ENCODE measurements at regions not wholly inside any gene's neighbourhood (a gene's known extent, or its start where the extent isn't known, plus 50 kb on each side); places are given as distances from the start of the nearest gene placed in this dataset.

- peak overlapping the region; percentile 32 for H3K27ac Mint-ChIP-seq
- H3K4me3 Mint-ChIP-seq = peak overlapping the region; percentile 4
- DNase-seq = peak; percentile 50
- peaks cover 1% of the 10 kb centered on the region for H3K36me3 Mint-ChIP-seq
- peaks cover 21% of the 10 kb centered on the region for H3K27me3 Mint-ChIP-seq
- POLR2A ChIA-PET = no interaction called here
- peak; percentile 85 for ATAC-seq (ENCODE audit: low read depth)
- peaks cover 4% of the 10 kb centered on the region for H3K9me3 Mint-ChIP-seq
- peaks cover 38% of the 10 kb centered on the region for H3K4me1 Mint-ChIP-seq
These were observed 114.5 kb upstream of the INHBA start for GRCh38 chr7:41817386-41817785.

GRCh38 chr7:41816111-41816510, 113.2 kb upstream of the INHBA start:
- Mint-ChIP-seq H3K9me3 (peaks cover 3% of the 10 kb centered on the region), H3K27ac (peak overlapping the region; percentile 26), H3K4me3 (peak overlapping the region; percentile 36), H3K27me3 (peaks cover 20% of the 10 kb centered on the region), H3K36me3 (peaks cover 1% of the 10 kb centered on the region), H3K4me1 (peaks cover 38% of the 10 kb centered on the region)
- DNase-seq (peak; percentile 53), ATAC-seq (ENCODE audit: low read depth) (peak; percentile 68)
- POLR2A ChIA-PET = interaction anchor here (1.0 kb wide), 1 partner anchor 66 kb away, joined by 4 read pairs; no protein-coding TSS in a partner anchor

- DNase-seq (no peak), ATAC-seq (ENCODE audit: low read depth) (no peak)
- H3K27me3 Mint-ChIP-seq = peaks cover 20% of the 10 kb centered on the region
- peaks cover 1% of the 10 kb centered on the region for H3K36me3 Mint-ChIP-seq
- H3K27ac Mint-ChIP-seq = peak overlapping the region; percentile 76
- peak overlapping the region; percentile 31 for H3K4me3 Mint-ChIP-seq
- H3K9me3 Mint-ChIP-seq = peaks cover 3% of the 10 kb centered on the region
- POLR2A ChIA-PET = interaction anchor here (1.3 kb wide), 1 partner anchor 67 kb away, joined by 4 read pairs; no protein-coding TSS in a partner anchor
- peaks cover 38% of the 10 kb centered on the region for H3K4me1 Mint-ChIP-seq
These were observed 112.0 kb upstream of the INHBA start for GRCh38 chr7:41814888-41815287.

- DNase-seq (no peak), ATAC-seq (ENCODE audit: low read depth) (no peak)
- Mint-ChIP-seq H3K9me3 (no peaks in the 10 kb centered on the region), H3K36me3 (no peaks in the 10 kb centered on the region), H3K27me3 (peaks cover 15% of the 10 kb centered on the region), H3K4me3 (no peak overlapping the region), H3K27ac (no peak overlapping the region), H3K4me1 (peaks cover 37% of the 10 kb centered on the region)
- POLR2A ChIA-PET = no interaction called here
These were observed 110.4 kb upstream of the INHBA start for GRCh38 chr7:41813286-41813685.

GRCh38 chr7:41811941-41812340, 109.1 kb upstream of the INHBA start:
- no peak overlapping the region for H3K27ac Mint-ChIP-seq
- no peaks in the 10 kb centered on the region for H3K36me3 Mint-ChIP-seq
- ATAC-seq (ENCODE audit: low read depth) (no peak), DNase-seq (no peak)
- POLR2A ChIA-PET = no interaction called here
- H3K4me1 Mint-ChIP-seq = peaks cover 31% of the 10 kb centered on the region
- peaks cover 15% of the 10 kb centered on the region for H3K27me3 Mint-ChIP-seq
- no peaks in the 10 kb centered on the region for H3K9me3 Mint-ChIP-seq
- H3K4me3 Mint-ChIP-seq = no peak overlapping the region

- DNase-seq (no peak), ATAC-seq (ENCODE audit: low read depth) (no peak)
- POLR2A ChIA-PET = no interaction called here
- H3K4me3 Mint-ChIP-seq = no peak overlapping the region
- peaks cover 14% of the 10 kb centered on the region for H3K4me1 Mint-ChIP-seq
- no peaks in the 10 kb centered on the region for H3K36me3 Mint-ChIP-seq
- H3K27ac Mint-ChIP-seq = no peak overlapping the region
- H3K27me3 Mint-ChIP-seq = peaks cover 18% of the 10 kb centered on the region
- no peaks in the 10 kb centered on the region for H3K9me3 Mint-ChIP-seq
These were observed 107.2 kb upstream of the INHBA start for GRCh38 chr7:41809940-41810576.

GRCh38 chr7:41809529-41809939, 106.6 kb upstream of the INHBA start:
- no peak for DNase-seq
- Mint-ChIP-seq H3K36me3 (no peaks in the 10 kb centered on the region), H3K27ac (no peak overlapping the region), H3K9me3 (no peaks in the 10 kb centered on the region), H3K4me1 (peaks cover 9% of the 10 kb centered on the region), H3K27me3 (peaks cover 17% of the 10 kb centered on the region), H3K4me3 (no peak overlapping the region)
- POLR2A ChIA-PET = no interaction called here
- ATAC-seq (ENCODE audit: low read depth) = no peak

GRCh38 chr7:41809116-41809515, 106.2 kb upstream of the INHBA start:
- POLR2A ChIA-PET = no interaction called here
- DNase-seq (no peak), ATAC-seq (ENCODE audit: low read depth) (no peak)
- Mint-ChIP-seq H3K4me1 (peaks cover 5% of the 10 kb centered on the region), H3K27ac (no peak overlapping the region), H3K27me3 (peaks cover 17% of the 10 kb centered on the region), H3K4me3 (no peak overlapping the region), H3K9me3 (no peaks in the 10 kb centered on the region), H3K36me3 (no peaks in the 10 kb centered on the region)

GRCh38 chr7:41808541-41808940, 105.7 kb upstream of the INHBA start:
- Mint-ChIP-seq H3K36me3 (no peaks in the 10 kb centered on the region), H3K9me3 (no peaks in the 10 kb centered on the region), H3K27me3 (peaks cover 19% of the 10 kb centered on the region), H3K27ac (no peak overlapping the region), H3K4me3 (no peak overlapping the region), H3K4me1 (peaks cover 2% of the 10 kb centered on the region)
- POLR2A ChIA-PET = no interaction called here
- no peak for DNase-seq
- no peak for ATAC-seq (ENCODE audit: low read depth)

- no peak for ATAC-seq (ENCODE audit: low read depth)
- Mint-ChIP-seq H3K9me3 (no peaks in the 10 kb centered on the region), H3K4me1 (peaks cover 3% of the 10 kb centered on the region), H3K27me3 (peaks cover 22% of the 10 kb centered on the region), H3K27ac (no peak overlapping the region), H3K4me3 (no peak overlapping the region), H3K36me3 (no peaks in the 10 kb centered on the region)
- POLR2A ChIA-PET = no interaction called here
- no peak for DNase-seq
These were observed 100.7 kb upstream of the INHBA start for GRCh38 chr7:41803569-41803968.

GRCh38 chr7:41796331-41796730, 93.4 kb upstream of the INHBA start:
- ATAC-seq (ENCODE audit: low read depth) = no peak
- H3K27me3 Mint-ChIP-seq = peaks cover 9% of the 10 kb centered on the region
- H3K9me3 Mint-ChIP-seq = peaks cover 1% of the 10 kb centered on the region
- no peaks in the 10 kb centered on the region for H3K36me3 Mint-ChIP-seq
- POLR2A ChIA-PET = no interaction called here
- no peak for DNase-seq
- no peak overlapping the region for H3K4me3 Mint-ChIP-seq
- H3K27ac Mint-ChIP-seq = no peak overlapping the region
- H3K4me1 Mint-ChIP-seq = peaks cover 3% of the 10 kb centered on the region

- DNase-seq (no peak), ATAC-seq (ENCODE audit: low read depth) (no peak)
- Mint-ChIP-seq H3K4me3 (no peak overlapping the region), H3K36me3 (no peaks in the 10 kb centered on the region), H3K9me3 (peaks cover 1% of the 10 kb centered on the region), H3K27me3 (peaks cover 8% of the 10 kb centered on the region), H3K27ac (no peak overlapping the region), H3K4me1 (peaks cover 3% of the 10 kb centered on the region)
- POLR2A ChIA-PET = no interaction called here
These were observed 92.5 kb upstream of the INHBA start for GRCh38 chr7:41795276-41795833.

GRCh38 chr7:41793556-41793955, 90.7 kb upstream of the INHBA start:
- Mint-ChIP-seq H3K4me1 (no peaks in the 10 kb centered on the region), H3K27me3 (peaks cover 3% of the 10 kb centered on the region), H3K27ac (no peak overlapping the region), H3K36me3 (no peaks in the 10 kb centered on the region), H3K9me3 (peaks cover 1% of the 10 kb centered on the region), H3K4me3 (no peak overlapping the region)
- no peak for ATAC-seq (ENCODE audit: low read depth)
- POLR2A ChIA-PET = no interaction called here
- DNase-seq = no peak

GRCh38 chr7:41792120-41792519, 89.2 kb upstream of the INHBA start:
- peaks cover 1% of the 10 kb centered on the region for H3K9me3 Mint-ChIP-seq
- no peak overlapping the region for H3K4me3 Mint-ChIP-seq
- no peak overlapping the region for H3K27ac Mint-ChIP-seq
- ATAC-seq (ENCODE audit: low read depth) (no peak), DNase-seq (no peak)
- POLR2A ChIA-PET = no interaction called here
- no peaks in the 10 kb centered on the region for H3K4me1 Mint-ChIP-seq
- H3K36me3 Mint-ChIP-seq = no peaks in the 10 kb centered on the region
- H3K27me3 Mint-ChIP-seq = peaks cover 2% of the 10 kb centered on the region

Data from activated naive CD8-positive, alpha-beta T cell treated with anti-CD3 and anti-CD28 coated beads, Interleukin-2, amount 10 ng/mL, durations not matched to agents 7 days and 5 days (primary cell).